ENCODE measurements at regions not wholly inside any gene's neighbourhood (a gene's known extent, or its start where the extent isn't known, plus 50 kb on each side); places are given as distances from the start of the nearest gene placed in this dataset.

DNA sequence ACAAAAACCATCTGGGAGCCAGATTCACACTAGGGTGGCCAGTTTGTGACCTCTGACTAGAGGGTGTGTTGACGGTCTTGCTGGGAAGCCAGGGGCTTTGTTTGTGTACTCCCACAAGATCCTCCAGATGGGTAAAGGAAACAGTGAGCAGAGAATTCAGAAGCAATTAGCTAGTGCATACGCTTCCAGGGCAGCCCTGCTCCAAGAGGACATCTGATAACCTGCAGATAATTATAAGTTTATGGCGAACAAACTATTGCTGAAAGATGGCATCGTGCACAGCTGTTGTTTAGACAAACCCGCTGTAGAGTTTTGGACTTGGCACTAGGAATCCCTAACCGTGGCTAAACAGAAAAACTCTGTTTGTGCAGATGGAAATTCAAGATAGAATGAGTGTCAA, 326.4 kb downstream of the TGFB2 start:
- Histone ChIP-seq H3K36me3 (no peaks in the 10 kb centered on the region), H3K4me3 (no peak overlapping the region), H3K27me3 (ENCODE audit: low read depth) (no peaks in the 10 kb centered on the region), H3K27ac (no peak overlapping the region), H3K9me3 (no peaks in the 10 kb centered on the region), H3K4me1 (peaks cover 7% of the 10 kb centered on the region)
- intact Hi-C loops (cut with DNase I) = no loop called here
- TF ChIP-seq, protein P1, sequence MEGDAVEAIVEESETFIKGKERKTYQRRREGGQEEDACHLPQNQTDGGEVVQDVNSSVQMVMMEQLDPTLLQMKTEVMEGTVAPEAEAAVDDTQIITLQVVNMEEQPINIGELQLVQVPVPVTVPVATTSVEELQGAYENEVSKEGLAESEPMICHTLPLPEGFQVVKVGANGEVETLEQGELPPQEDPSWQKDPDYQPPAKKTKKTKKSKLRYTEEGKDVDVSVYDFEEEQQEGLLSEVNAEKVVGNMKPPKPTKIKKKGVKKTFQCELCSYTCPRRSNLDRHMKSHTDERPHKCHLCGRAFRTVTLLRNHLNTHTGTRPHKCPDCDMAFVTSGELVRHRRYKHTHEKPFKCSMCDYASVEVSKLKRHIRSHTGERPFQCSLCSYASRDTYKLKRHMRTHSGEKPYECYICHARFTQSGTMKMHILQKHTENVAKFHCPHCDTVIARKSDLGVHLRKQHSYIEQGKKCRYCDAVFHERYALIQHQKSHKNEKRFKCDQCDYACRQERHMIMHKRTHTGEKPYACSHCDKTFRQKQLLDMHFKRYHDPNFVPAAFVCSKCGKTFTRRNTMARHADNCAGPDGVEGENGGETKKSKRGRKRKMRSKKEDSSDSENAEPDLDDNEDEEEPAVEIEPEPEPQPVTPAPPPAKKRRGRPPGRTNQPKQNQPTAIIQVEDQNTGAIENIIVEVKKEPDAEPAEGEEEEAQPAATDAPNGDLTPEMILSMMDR (IDR thresholded peaks at IDR 0.05) = no peak
- DNase-seq (no peak), ATAC-seq (no peak)

DNA sequence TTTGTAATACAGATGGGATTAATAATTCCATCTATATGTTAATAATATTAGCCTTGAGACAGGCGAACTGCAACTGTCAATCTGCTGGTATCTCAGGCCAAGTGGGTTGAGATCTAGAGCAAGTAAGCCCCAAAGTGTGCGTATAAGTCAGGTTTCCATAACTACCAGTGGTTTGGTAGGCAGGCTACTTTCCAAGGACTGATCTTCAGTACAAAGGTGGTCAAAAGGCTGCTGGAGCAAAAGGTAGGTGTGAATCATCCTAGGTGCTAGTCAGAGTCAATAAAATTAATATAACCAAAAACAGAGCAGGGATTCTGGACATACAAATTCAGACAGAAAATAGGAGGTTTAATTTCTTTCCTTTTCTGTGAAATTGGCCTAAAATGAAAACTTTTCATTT, 328.0 kb downstream of the TGFB2 start:
- TF ChIP-seq, protein P1 (IDR thresholded peaks at IDR 0.05) = no peak

DNA sequence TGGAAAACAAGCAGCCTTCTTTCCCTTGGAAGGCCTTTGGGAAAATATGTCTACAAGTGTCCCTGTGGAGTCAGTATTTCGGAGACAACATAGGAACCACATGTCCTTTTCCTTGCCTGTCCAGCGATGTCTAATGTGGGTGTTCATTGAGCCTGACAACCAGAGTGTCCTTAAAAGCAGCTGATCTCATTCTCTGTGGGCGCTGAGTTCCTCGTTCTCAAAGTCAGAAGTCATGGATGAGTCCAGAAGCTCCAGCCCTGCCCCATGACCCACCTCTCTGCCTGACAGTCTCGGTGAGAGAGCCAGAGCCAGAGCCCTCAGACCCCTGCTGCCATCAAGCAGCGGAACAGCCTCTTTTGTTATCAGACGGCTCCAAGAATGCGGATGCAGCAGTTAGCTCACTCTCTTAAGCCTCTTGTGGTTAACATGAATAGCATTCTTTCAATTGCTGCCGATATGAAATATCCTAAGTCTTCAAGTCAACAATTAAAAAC, 329.2 kb downstream of the TGFB2 start:
- DNase-seq = peak; percentile 48
- intact Hi-C loops (cut with DNase I) = no loop called here

More for the DNA sequence above, 328.0 kb downstream of the TGFB2 start:
- Histone ChIP-seq H3K9me3 (no peaks in the 10 kb centered on the region), H3K36me3 (no peaks in the 10 kb centered on the region), H3K27ac (no peak overlapping the region), H3K27me3 (ENCODE audit: low read depth) (no peaks in the 10 kb centered on the region), H3K4me3 (no peak overlapping the region), H3K4me1 (peaks cover 7% of the 10 kb centered on the region)
- no peak for ATAC-seq
- DNase-seq = no peak
- intact Hi-C loops (cut with DNase I) = no loop called here

DNA sequence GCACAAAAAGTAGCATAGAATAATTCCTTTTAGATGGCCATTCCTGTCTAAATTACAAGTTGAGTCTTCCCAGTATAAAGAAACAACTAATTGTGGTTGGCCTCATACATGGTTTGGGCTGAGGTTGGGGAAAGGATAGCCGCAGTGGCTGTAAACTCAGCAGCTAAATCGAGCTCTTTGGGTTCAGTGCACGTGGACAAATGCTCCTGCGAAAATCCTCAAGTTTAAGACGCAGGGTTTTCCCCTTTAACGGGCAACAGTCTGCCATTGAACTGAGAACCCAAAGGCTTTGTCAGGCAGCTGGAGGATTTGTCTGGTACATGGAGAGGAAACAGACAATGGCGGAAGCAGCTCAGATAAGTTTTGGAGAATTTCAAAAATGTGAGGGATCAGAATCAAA, 331.9 kb downstream of the TGFB2 start:
- intact Hi-C loops (cut with DNase I) = no loop called here
- TF ChIP-seq, protein P1 (IDR thresholded peaks at IDR 0.05) = no peak
- ATAC-seq = no peak

More for the DNA sequence above, 329.2 kb downstream of the TGFB2 start:
- ATAC-seq = peak; percentile 90 to 93
- Histone ChIP-seq H3K27me3 (ENCODE audit: low read depth) (no peaks in the 10 kb centered on the region), H3K4me1 (peaks cover 7% of the 10 kb centered on the region), H3K9me3 (no peaks in the 10 kb centered on the region), H3K4me3 (no peak overlapping the region), H3K27ac (peak overlapping the region; percentile 52), H3K36me3 (no peaks in the 10 kb centered on the region)
- TF ChIP-seq, protein P1 (IDR thresholded peaks at IDR 0.05) = peak; percentile 20

GRCh38 chr1:218679391-218679790, 334.3 kb downstream of the TGFB2 start:
- intact Hi-C loops (cut with DNase I) = no loop called here
- Histone ChIP-seq H3K4me3 (no peak overlapping the region), H3K9me3 (no peaks in the 10 kb centered on the region), H3K4me1 (peaks cover 3% of the 10 kb centered on the region), H3K27ac (no peak overlapping the region), H3K27me3 (ENCODE audit: low read depth) (no peaks in the 10 kb centered on the region), H3K36me3 (no peaks in the 10 kb centered on the region)
- TF ChIP-seq, protein P1 (IDR thresholded peaks at IDR 0.05) = no peak
- DNase-seq (no peak), ATAC-seq (no peak)

More for the DNA sequence above, 331.9 kb downstream of the TGFB2 start:
- H3K36me3 ChIP-seq = no peaks in the 10 kb centered on the region
- peaks cover 7% of the 10 kb centered on the region for H3K4me1 ChIP-seq
- DNase-seq = no peak
- H3K27ac ChIP-seq = no peak overlapping the region
- no peaks in the 10 kb centered on the region for H3K27me3 ChIP-seq (ENCODE audit: low read depth)
- H3K4me3 ChIP-seq = no peak overlapping the region
- no peaks in the 10 kb centered on the region for H3K9me3 ChIP-seq

Data from lower lobe of right lung (tissue), 2 donors.